ENCODE measurements at regions not wholly inside any gene's neighbourhood (a gene's known extent, or its start where the extent isn't known, plus 50 kb on each side); places are given as distances from the start of the nearest gene placed in this dataset.
"Not testable (repeated sequence)": the region's sequence is repeated elsewhere in the genome, so short reads cannot be mapped to it uniquely, and the experiment has no call there.

- no peak for DNase-seq (ENCODE audit: low read depth)
These were observed 66.2 kb upstream of the SMAD6 start for GRCh38 chr15:66635817-66636216.

DNA sequence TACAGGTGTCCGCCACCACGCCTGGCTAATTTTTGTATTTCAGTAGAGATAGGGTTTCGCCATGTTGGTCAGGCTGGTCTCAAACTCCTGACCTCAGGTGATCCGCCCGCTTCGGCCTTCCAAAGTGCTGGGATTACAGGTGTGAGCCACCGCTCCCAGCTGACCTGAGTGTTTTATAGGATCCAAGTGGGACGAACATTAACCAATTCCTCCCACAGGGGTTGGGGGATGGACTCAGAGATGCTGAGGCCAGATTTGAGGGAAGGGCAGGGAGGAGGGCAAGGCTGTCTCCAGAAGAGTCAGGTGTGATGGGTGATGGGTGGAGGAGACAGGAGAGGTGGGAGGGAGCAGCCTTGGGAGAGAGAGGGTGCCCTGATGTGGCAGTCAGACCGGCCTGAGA, 65.0 kb upstream of the SMAD6 start:
- not testable (repeated sequence) for DNase-seq (ENCODE audit: low read depth)

DNA sequence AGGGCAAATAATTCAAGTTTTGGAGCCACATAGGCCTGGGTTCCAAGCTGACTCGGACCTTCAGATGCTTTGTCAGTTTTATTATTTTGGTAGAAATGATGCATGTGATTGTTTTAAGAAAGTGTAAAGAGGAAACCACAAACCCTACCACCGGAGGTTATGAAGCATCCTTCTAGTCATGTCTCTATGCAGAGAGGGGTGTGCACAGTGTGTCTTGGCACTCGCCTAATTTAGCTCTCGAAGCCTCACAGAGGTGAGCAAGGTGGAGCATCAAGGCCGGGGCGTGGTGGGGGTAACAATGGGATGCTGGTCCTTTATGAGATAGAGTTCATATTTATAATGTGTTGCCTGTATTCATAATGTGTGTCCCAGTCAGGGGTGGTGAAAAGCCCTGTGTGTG, 63.7 kb upstream of the SMAD6 start:
- no peak for DNase-seq (ENCODE audit: low read depth)

DNA sequence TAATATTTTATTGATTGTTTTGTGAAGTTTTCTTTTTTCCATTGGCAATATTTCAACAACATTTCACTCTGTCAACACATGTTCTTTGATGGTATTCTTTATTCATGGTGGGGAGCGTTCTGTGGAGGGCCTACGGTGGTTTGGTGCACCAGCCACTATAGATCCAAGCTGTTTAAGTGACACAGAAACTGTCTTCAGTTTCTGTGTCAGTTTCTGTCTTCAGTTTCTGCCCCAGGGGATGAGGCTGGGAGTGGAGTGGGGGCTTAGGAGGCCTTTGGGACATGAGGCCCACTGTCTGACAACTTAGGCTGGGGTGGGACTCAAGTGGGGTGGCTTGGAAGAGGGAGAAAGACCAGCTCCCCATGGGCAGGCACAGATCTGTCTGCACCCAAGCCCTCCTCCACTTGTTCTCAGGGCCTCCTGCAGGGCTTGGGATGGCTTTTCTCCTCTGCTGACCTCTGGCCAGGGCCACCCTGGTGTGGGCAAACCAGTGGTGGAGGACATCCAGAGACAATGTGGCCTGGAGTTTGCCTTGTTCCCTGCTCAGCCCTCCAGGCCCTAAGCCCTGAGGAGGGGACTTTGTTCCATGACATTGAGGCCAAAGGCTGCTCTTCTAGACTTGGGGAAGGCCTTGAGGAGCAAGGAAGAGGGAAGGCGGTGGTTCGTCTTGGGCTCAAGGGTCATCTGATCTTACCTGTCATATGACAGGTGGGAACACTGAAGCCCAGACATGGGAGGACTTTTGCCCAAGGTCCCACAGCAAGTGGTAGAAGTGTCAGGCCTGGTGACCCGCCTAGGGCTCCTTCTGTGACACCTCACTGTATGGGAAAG, 60.3 kb upstream of the SMAD6 start:
- DNase-seq (ENCODE audit: low read depth), result no peak

GRCh38 chr15:66642514-66642913, 59.5 kb upstream of the SMAD6 start:
- DNase-seq (ENCODE audit: low read depth), result no peak

DNA sequence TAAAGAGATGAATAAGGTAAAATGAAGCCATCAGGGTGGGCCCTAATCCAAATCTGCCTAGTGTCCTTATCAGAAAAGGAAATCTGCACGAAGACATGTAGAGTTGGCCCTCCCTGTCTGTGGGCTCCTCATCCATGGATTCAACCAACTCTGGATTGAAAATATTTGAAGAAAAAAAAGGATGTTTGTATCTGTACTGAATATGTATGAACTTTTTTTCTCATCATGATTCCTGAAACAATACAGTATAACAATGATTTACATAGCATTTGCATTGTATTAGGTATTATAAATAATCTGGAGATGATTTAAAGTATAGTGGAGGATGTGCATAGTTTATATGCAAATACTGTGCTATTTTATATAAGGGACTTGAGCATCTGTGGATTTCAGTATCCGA, 59.0 kb upstream of the SMAD6 start:
- DNase-seq (ENCODE audit: low read depth), result no peak

DNA sequence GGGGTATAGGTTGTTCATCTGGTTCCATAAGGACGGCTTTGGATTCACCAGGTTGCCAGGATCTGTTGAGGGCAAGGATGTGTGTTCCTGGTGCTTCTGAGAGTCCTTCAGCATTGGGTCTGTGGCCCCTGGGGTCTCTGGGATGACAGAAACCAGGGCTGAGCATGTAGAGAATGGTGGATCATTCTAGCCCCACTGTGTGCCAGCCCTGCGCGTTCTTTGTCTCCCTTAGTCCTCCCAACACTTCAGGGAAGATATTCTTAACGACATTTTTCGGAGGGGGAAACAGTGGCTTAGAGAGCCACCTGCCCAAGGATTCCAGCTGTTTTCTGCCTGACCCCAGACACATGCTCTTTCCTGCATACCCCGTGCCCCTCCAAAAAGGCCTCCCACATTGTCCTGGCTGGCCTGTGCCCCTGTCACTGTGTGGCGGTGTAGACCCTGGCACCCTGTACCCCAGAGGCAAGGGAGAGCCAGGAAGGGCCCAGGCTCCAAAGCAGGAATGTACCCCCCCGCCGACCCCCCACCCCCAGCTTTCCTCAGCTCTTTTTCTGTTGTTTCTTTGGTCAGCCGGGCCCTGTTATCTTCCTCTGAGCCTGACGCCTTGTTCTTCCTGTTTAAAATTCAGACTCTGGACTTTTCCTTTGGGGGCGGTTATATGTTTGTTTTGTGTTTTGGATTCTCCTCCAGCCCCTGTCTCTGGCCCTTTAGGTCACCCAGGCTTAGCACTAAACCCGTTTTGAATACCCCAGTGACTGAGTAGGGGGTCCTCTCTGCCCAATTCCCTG, 57.8 kb upstream of the SMAD6 start:
- DNase-seq (ENCODE audit: low read depth), result no peak

DNA sequence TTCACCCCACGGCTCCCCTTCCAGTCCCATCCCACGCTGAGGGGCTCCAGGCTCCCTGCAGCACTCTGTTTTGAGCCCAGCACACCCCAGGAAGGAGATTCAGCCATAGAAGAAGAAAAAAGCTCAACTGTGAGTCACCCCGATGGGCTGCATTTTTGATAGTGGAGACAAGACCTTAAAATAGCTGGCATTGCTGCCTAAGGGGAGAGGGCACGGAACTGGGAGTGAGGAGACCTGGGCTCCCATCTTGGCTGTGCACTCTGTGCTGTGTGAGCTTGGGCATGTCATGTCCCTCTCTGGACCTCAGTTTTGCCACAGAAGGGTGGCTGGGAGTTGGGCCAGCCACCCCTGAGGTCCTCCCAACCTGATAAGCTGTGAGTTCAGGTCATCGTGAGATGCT, 57.2 kb upstream of the SMAD6 start:
- no peak for DNase-seq (ENCODE audit: low read depth)

DNA sequence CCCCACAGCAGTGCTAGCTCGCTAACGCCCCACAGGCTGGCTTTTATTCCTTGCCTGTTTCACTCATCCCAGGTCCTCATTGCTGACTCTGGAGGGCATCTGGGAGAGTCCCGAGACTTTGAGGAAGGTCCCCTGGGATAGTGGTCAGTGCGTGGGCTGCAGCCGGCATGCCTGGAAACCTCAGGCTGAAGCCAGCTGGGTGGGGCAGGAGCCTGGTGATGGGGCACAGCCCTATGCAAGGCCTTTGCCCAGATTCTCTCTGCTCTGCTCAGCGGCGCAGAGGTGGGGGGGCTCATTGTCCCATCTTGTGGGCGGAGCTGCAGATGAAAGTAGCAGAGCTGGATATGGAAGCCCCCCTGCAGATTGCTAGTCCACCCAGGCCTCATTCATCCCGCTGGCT, 55.7 kb upstream of the SMAD6 start:
- DNase-seq (ENCODE audit: low read depth), result peak; percentile 40

GRCh38 chr15:66646799-66647198, 55.2 kb upstream of the SMAD6 start:
- no peak for DNase-seq (ENCODE audit: low read depth)

GRCh38 chr15:66647358-66647757, 54.7 kb upstream of the SMAD6 start:
- no peak for DNase-seq (ENCODE audit: low read depth)

- no peak for DNase-seq (ENCODE audit: low read depth)
These were observed 53.4 kb upstream of the SMAD6 start for GRCh38 chr15:66648588-66648987.

DNA sequence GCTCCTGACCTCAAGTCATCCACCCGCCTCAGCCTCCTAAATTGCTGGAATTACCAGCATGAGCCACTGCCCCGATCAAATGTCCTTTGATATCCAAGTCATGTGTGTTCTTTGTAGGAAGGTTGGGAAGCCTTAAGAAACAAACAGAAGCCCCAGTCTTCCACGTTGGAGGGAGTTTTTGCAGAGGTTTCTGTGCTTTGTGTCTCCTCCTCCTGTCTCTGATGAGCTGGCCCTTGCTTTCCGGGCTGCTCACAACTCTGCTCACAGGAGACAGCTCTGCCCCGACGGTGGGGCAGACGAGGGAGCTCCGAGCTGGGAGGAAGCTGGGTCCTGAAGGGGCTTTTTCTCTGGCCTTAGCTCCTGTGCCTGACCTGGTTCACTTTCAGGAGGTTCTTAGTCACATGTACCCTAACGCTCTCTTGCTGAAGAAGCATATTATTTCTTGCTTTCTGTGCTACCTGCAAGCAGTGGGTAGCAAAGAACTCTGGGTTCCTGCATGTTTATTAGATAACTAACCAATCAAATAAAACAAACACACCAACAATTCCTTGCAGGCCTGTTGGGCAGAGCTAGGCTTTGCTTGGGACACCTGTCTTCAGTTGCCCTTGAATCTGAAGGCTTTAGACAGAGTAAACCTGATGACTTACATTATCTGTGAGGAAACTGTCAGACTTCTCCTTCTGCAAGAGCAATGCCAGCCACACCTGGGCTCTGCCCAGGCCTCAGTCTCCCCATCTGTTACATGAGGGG, 52.6 kb upstream of the SMAD6 start:
- DNase-seq (ENCODE audit: low read depth), result no peak

- DNase-seq (ENCODE audit: low read depth), result no peak
These were observed 51.6 kb upstream of the SMAD6 start for GRCh38 chr15:66650433-66650832.

GRCh38 chr15:66651198-66651597, 50.8 kb upstream of the SMAD6 start:
- no peak for DNase-seq (ENCODE audit: low read depth)

GRCh38 chr15:66651913-66652642, 50.0 kb upstream of the SMAD6 start:
- no peak for DNase-seq (ENCODE audit: low read depth)

Data from GM04503 (cell line).